ENCODE measurements at regions not wholly inside any gene's neighbourhood (a gene's known extent, or its start where the extent isn't known, plus 50 kb on each side); places are given as distances from the start of the nearest gene placed in this dataset.

GRCh38 chr18:65411061-65411460, 339.8 kb upstream of the CDH7 start:
- DNase-seq (ENCODE audit: low spot score): no peak

GRCh38 chr18:65409261-65409660, 341.6 kb upstream of the CDH7 start:
- no peak for DNase-seq (ENCODE audit: low spot score)

- no peak for DNase-seq (ENCODE audit: low spot score)
Observed at GRCh38 chr18:65403534-65403933, 347.3 kb upstream of the CDH7 start.

- no peak for DNase-seq (ENCODE audit: low spot score)
Observed at GRCh38 chr18:65399091-65399490, 351.7 kb upstream of the CDH7 start.

GRCh38 chr18:65398347-65399075, 352.3 kb upstream of the CDH7 start:
- DNase-seq (ENCODE audit: low spot score): no peak

- no peak for DNase-seq (ENCODE audit: low spot score)
Observed at GRCh38 chr18:65380986-65381385, 369.8 kb upstream of the CDH7 start.

GRCh38 chr18:65380571-65380970, 370.2 kb upstream of the CDH7 start:
- DNase-seq (ENCODE audit: low spot score): no peak

GRCh38 chr18:65372904-65373303, 377.9 kb upstream of the CDH7 start:
- no peak for DNase-seq (ENCODE audit: low spot score)

GRCh38 chr18:65365245-65365980, 385.4 kb upstream of the CDH7 start:
- DNase-seq (ENCODE audit: low spot score): no peak

- no peak for DNase-seq (ENCODE audit: low spot score)
Observed at GRCh38 chr18:65363911-65364632, 386.7 kb upstream of the CDH7 start.

- no peak for DNase-seq (ENCODE audit: low spot score)
Observed at GRCh38 chr18:65363011-65363410, 387.8 kb upstream of the CDH7 start.

- no peak for DNase-seq (ENCODE audit: low spot score)
Observed at GRCh38 chr18:65359479-65359878, 391.3 kb upstream of the CDH7 start.

- DNase-seq (ENCODE audit: low spot score): no peak
Observed at GRCh38 chr18:65358306-65358705, 392.5 kb upstream of the CDH7 start.

GRCh38 chr18:65352186-65352585, 398.6 kb upstream of the CDH7 start:
- DNase-seq (ENCODE audit: low spot score): no peak

- no peak for DNase-seq (ENCODE audit: low spot score)
Observed at GRCh38 chr18:65349635-65350034, 401.2 kb upstream of the CDH7 start.

GRCh38 chr18:65347446-65347845, 403.4 kb upstream of the CDH7 start:
- DNase-seq (ENCODE audit: low spot score): no peak

- no peak for DNase-seq (ENCODE audit: low spot score)
Observed at GRCh38 chr18:65346086-65346485, 404.7 kb upstream of the CDH7 start.

GRCh38 chr18:65343571-65343970, 407.2 kb upstream of the CDH7 start:
- DNase-seq (ENCODE audit: low spot score): no peak

- no peak for DNase-seq (ENCODE audit: low spot score)
Observed at GRCh38 chr18:65336411-65336810, 414.4 kb upstream of the CDH7 start.

- DNase-seq (ENCODE audit: low spot score): no peak
Observed at GRCh38 chr18:65329010-65329409, 421.8 kb upstream of the CDH7 start.

- no peak for DNase-seq (ENCODE audit: low spot score)
Observed at GRCh38 chr18:65326805-65327204, 424.0 kb upstream of the CDH7 start.

- no peak for DNase-seq (ENCODE audit: low spot score)
Observed at GRCh38 chr18:65322895-65323294, 427.9 kb upstream of the CDH7 start.

GRCh38 chr18:65298422-65298821, 452.4 kb upstream of the CDH7 start:
- no peak for DNase-seq (ENCODE audit: low spot score)

All from AG08395 (cell line).